H1 (cell line): ENCODE measurements at regions not wholly inside any gene's neighbourhood (a gene's known extent, or its start where the extent isn't known, plus 50 kb on each side); places are given as distances from the start of the nearest gene placed in this dataset.

Experiments
- JUND ChIP-seq: IDR thresholded peaks from 2 replicates; pipeline ENCODE4 v1.6.1; 2011; ENCODE audit warnings: mild to moderate bottlenecking, improper control_type of control experiment, low read length
- MAFK ChIP-seq: IDR thresholded peaks from 2 replicates; pipeline ENCODE4 v1.6.1; 2012; ENCODE audit warnings: low read depth, mild to moderate bottlenecking, improper control_type of control experiment, low read length
- ZNF274 ChIP-seq: IDR thresholded peaks from 2 replicates; pipeline ENCODE4 v1.7.0; 2012; ENCODE audit warnings: low read length, borderline replicate concordance; ENCODE audit errors: extremely low read depth

- TF ChIP-seq ZNF274 (no peak), JUND (no peak), MAFK (no peak)
Observed at GRCh38 chr1:226498640-226499008, 49.9 kb upstream of the STUM start (continued).
